Muscle of leg (tissue), 3 donors: ENCODE measurements at regions not wholly inside any gene's neighbourhood (a gene's known extent, or its start where the extent isn't known, plus 50 kb on each side); places are given as distances from the start of the nearest gene placed in this dataset.

Experiments used
- DNase-seq: peaks from one replicate; pipeline ENCODE4 v3.0.0; 2013
- H3K27ac ChIP-seq: one replicate; pipeline ENCODE4 v1.5.1; 2013; ENCODE audit warnings: mild to moderate bottlenecking, low read length, control low read depth
- H3K27me3 ChIP-seq: one replicate; pipeline ENCODE4 v1.6.1; 2013; ENCODE audit warnings: low read length; ENCODE audit not compliant: control insufficient read depth, insufficient read depth
- H3K36me3 ChIP-seq: one replicate; pipeline ENCODE4 v1.6.1; 2013; ENCODE audit warnings: low read length; ENCODE audit not compliant: control insufficient read depth, insufficient read depth
- H3K4me1 ChIP-seq: one replicate; pipeline ENCODE4 v1.6.1; 2013; ENCODE audit warnings: low read length; ENCODE audit not compliant: control insufficient read depth, insufficient read depth
- H3K4me3 ChIP-seq: one replicate; pipeline ENCODE4 v1.5.1; 2013; ENCODE audit warnings: low read length, control low read depth
- H3K9me3 ChIP-seq: replicated peaks from 2 replicates; pipeline ENCODE4 v1.6.1; 2013; ENCODE audit warnings: low read depth, low read length; ENCODE audit not compliant: control insufficient read depth
- WGBS: methylation state at CpG from one replicate; pipeline ENCODE4 v1.1.5; 2013; ENCODE audit warnings: missing lambda C conversion rate; ENCODE audit not compliant: insufficient coverage; 5-methylcytosine and 5-hydroxymethylcytosine counted together

- no peak for DNase-seq
- H3K27me3 ChIP-seq, result peaks cover 11% of the 10 kb centered on the region
- no peaks in the 10 kb centered on the region for H3K4me1 ChIP-seq
- H3K27ac ChIP-seq, result no peak overlapping the region
- H3K4me3 ChIP-seq, result no peak overlapping the region
- H3K36me3 ChIP-seq, result no peaks in the 10 kb centered on the region
- no peaks in the 10 kb centered on the region for H3K9me3 ChIP-seq
- WGBS, result 43% methylated on average over 1 of the region's 1 CpG
These were observed 71.3 kb upstream of the ENOX2 start for GRCh38 chrX:130974323-130974722.

DNA sequence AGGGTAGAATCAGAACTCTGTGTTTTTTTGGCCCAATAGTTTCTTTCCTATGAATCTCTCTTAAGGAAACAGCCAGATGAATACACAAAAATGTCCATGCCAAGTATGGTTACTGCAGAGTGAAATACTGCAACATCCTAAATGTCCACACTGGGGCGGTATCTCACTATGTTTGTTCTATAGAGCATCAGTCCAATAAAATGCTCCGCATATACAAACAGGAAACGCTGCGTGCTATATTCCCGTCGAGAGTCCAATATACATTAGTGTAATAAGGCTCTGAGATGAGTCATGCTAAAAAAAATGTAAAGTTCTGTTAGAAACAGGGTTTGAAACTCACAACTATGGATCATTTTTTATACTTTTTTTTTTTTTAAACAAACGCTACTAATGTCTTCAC lies 72.9 kb upstream of the ENOX2 start:
- Histone ChIP-seq H3K36me3 (no peaks in the 10 kb centered on the region), H3K27ac (no peak overlapping the region), H3K27me3 (peaks cover 16% of the 10 kb centered on the region), H3K4me3 (no peak overlapping the region), H3K9me3 (no peaks in the 10 kb centered on the region), H3K4me1 (no peaks in the 10 kb centered on the region)
- no CpG with 5 or more reads among the region's 7 CpGs for WGBS
- DNase-seq, result peak; percentile 70

GRCh38 chrX:130981836-130982235 lies 76.3 kb upstream of the ARHGAP36 start:
- Histone ChIP-seq H3K27ac (no peak overlapping the region), H3K27me3 (peaks cover 19% of the 10 kb centered on the region), H3K36me3 (no peaks in the 10 kb centered on the region), H3K9me3 (no peaks in the 10 kb centered on the region), H3K4me1 (peaks cover 9% of the 10 kb centered on the region), H3K4me3 (no peak overlapping the region)
- DNase-seq, result no peak
- WGBS, result no CpG with 5 or more reads among the region's 2 CpGs

DNA sequence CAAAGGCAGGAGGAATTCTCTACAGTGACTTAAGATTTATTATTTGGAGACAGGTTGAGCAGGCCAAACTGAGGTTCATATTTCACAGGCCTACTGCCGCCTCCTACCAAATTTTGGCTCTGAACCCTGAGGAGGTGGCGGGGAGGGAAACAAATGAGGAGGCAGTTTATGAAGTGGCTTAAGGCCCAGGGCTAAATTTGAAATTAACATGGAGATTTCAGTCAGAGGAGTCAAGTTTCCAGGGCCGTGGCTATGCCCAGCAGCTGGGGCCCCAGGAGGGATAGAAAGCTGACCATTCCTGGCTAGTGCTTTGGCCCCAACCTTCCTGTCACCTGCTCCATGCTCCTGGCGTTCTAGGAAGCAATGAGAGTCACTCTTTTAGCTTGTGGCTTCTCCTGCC lies 73.4 kb upstream of the ARHGAP36 start:
- no peaks in the 10 kb centered on the region for H3K36me3 ChIP-seq
- peaks cover 9% of the 10 kb centered on the region for H3K4me1 ChIP-seq
- 36% methylated on average over 3 of the region's 4 CpGs for WGBS
- DNase-seq, result peak; percentile 70
- H3K27ac ChIP-seq, result peak overlapping the region; percentile 71
- peaks cover 19% of the 10 kb centered on the region for H3K27me3 ChIP-seq
- no peaks in the 10 kb centered on the region for H3K9me3 ChIP-seq
- H3K4me3 ChIP-seq, result no peak overlapping the region

DNA sequence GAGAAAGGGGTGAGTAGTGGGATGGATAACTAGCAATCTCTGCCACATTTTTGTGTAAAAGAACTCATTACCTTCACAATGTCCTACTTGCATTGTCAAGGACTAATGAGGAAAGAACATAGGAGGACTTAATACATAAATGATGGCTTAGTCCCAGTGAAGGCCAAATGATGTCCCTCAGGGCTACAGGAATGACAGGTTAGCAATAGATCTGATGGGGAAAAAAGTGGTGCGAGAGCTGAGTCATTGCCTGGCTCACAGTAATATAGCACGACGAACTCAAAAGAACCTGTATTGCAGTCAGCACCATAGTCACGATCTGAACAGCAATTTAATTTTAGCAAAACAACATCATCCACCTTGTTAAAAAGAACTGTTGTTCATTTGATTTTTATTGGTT lies 70.9 kb upstream of the ARHGAP36 start:
- no peak for DNase-seq
- Histone ChIP-seq H3K27ac (no peak overlapping the region), H3K36me3 (no peaks in the 10 kb centered on the region), H3K4me1 (peaks cover 9% of the 10 kb centered on the region), H3K4me3 (no peak overlapping the region), H3K27me3 (peaks cover 24% of the 10 kb centered on the region), H3K9me3 (no peaks in the 10 kb centered on the region)
- no CpG with 5 or more reads among the region's 4 CpGs for WGBS

DNA sequence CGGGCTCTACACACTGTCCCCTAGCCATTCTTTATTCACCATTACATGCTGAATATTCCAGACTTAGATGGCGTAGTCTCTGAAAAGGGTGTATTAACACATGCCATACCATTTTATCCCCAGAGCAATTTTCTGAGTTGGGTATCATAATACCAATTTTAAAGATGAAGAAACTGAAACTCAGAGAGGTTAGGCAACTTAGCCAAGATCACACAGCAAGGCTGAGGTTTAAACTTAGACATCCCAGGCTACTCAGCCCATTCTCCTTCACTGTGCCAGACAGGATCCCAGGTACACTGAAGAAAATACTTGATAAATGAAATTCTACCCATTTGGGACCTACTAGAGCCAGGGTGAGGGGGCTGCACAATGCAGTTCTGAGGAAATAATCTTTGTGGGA lies 67.4 kb upstream of the ARHGAP36 start:
- Histone ChIP-seq H3K9me3 (no peaks in the 10 kb centered on the region), H3K27ac (no peak overlapping the region), H3K4me3 (no peak overlapping the region), H3K4me1 (peaks cover 5% of the 10 kb centered on the region), H3K36me3 (no peaks in the 10 kb centered on the region), H3K27me3 (peaks cover 30% of the 10 kb centered on the region)
- DNase-seq, result no peak
- no CpG with 5 or more reads among the region's 2 CpGs for WGBS

DNA sequence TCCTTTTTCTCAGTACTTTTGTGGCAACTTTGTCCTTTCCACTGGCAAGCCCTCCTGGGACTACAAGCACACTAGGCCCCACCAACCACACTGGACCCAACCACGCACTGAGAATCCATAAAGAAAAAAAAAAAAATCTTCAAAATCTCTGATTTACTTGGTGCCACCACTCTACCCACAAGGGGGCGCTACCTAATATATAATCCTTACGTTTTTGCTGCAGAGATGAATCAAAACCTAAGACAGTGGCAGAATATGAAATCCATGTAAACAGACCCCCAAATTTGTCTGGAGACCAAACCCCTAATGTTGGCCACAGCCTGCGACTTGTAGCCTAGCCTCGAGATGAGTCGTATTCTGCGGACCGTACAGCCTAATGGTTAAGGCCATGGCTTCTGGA lies 63.5 kb upstream of the ARHGAP36 start:
- DNase-seq, result peak; percentile 21
- Histone ChIP-seq H3K27ac (peak overlapping the region; percentile 65), H3K27me3 (peaks cover 27% of the 10 kb centered on the region), H3K9me3 (no peaks in the 10 kb centered on the region), H3K4me3 (no peak overlapping the region), H3K36me3 (no peaks in the 10 kb centered on the region), H3K4me1 (peaks cover 5% of the 10 kb centered on the region)
- 57% methylated on average over 6 of the region's 8 CpGs for WGBS

- WGBS, result 77% methylated on average over 3 of the region's 3 CpGs
- Histone ChIP-seq H3K4me1 (peaks cover 5% of the 10 kb centered on the region), H3K9me3 (no peaks in the 10 kb centered on the region), H3K27me3 (peaks cover 27% of the 10 kb centered on the region), H3K36me3 (no peaks in the 10 kb centered on the region), H3K4me3 (no peak overlapping the region), H3K27ac (peak overlapping the region; percentile 65)
- peak; percentile 51 for DNase-seq
These were observed 62.7 kb upstream of the ARHGAP36 start for GRCh38 chrX:130995439-130995838.

GRCh38 chrX:130997314-130997713 lies 60.8 kb upstream of the ARHGAP36 start:
- no peaks in the 10 kb centered on the region for H3K36me3 ChIP-seq
- no peak for DNase-seq
- H3K4me1 ChIP-seq, result peaks cover 5% of the 10 kb centered on the region
- peaks cover 22% of the 10 kb centered on the region for H3K27me3 ChIP-seq
- no peak overlapping the region for H3K27ac ChIP-seq
- no peak overlapping the region for H3K4me3 ChIP-seq
- WGBS, result no CpG with 5 or more reads among the region's 2 CpGs
- H3K9me3 ChIP-seq, result no peaks in the 10 kb centered on the region

- no CpG with 5 or more reads among the region's 1 CpG for WGBS
- H3K4me3 ChIP-seq, result no peak overlapping the region
These were observed 58.8 kb upstream of the ARHGAP36 start for GRCh38 chrX:130999360-130999759.

More at GRCh38 chrX:130999360-130999759, 58.8 kb upstream of the ARHGAP36 start:
- Histone ChIP-seq H3K27me3 (peaks cover 18% of the 10 kb centered on the region), H3K27ac (no peak overlapping the region), H3K9me3 (no peaks in the 10 kb centered on the region), H3K4me1 (peaks cover 5% of the 10 kb centered on the region), H3K36me3 (no peaks in the 10 kb centered on the region)
- DNase-seq, result no peak
